H54 (cell line): ENCODE measurements at regions not wholly inside any gene's neighbourhood (a gene's known extent, or its start where the extent isn't known, plus 50 kb on each side); places are given as distances from the start of the nearest gene placed in this dataset.

Source experiments
- DNase-seq: peaks from one replicate; pipeline ENCODE4 v3.0.0; 2011; ENCODE audit warnings: low spot score, mixed read lengths; ENCODE audit not compliant: insufficient read length
- FAIRE-seq: peaks from 3 replicates; lab custom pipeline; 2011; peaks lifted over from hg19 to GRCh38; lab: Jason Lieb, UNC
- POLR2A ChIP-seq: IDR thresholded peaks from 2 replicates; pipeline ENCODE4 v1.6.1; 2011; ENCODE audit warnings: low read depth, mild to moderate bottlenecking, low read length

- DNase-seq = no peak
- no peak for FAIRE-seq
Observed at GRCh38 chr21:32192291-32193097, 86.4 kb downstream of the MIS18A start.

GRCh38 chr21:32190493-32191144 is 88.2 kb downstream of the MIS18A start:
- no peak for DNase-seq
- FAIRE-seq = no peak
- no peak for TF ChIP-seq POLR2A

More at GRCh38 chr21:32192291-32193097, 86.4 kb downstream of the MIS18A start:
- TF ChIP-seq POLR2A = no peak

DNA sequence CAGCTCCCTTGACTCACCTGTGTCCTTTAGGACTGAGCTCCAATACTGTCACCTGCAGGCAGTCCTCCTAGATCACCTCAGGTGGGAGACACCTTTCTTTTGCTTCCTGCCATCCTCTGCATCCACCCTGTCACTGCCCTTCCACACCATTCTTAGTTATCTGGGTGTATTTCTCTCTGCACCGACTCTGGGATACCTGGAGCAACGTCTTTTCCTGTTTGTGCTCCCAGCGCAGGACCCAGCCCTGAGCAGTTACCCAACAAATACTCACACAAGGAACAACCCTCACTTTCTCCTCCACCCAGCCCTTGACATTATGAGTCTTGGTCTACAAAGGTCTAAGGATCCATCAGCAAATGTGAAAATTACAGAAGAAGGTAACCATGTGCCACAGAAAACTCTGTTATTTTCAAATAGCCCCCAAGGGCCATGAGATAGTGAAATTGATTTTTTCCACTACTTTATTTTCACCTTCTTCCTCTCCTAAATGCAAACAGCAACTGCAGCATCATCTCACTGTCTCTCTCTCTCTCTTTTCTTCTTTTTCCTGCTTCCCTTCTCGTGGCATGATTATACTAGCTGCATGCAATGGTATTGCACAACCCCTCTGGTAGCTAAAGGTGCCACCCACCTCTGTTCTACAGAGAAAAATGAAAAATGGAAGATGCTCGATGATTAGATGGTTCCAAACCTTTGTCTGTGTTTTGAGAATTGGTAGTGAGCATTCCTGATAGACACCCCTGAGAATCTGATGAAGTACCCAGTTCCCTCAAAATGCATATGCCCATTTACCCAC is 89.0 kb downstream of the MIS18A start:
- TF ChIP-seq POLR2A = no peak
- DNase-seq = no peak
- no peak for FAIRE-seq

GRCh38 chr21:32186804-32187203 is 92.0 kb downstream of the MIS18A start:
- no peak for TF ChIP-seq POLR2A
- FAIRE-seq (no peak), DNase-seq (no peak)

DNA sequence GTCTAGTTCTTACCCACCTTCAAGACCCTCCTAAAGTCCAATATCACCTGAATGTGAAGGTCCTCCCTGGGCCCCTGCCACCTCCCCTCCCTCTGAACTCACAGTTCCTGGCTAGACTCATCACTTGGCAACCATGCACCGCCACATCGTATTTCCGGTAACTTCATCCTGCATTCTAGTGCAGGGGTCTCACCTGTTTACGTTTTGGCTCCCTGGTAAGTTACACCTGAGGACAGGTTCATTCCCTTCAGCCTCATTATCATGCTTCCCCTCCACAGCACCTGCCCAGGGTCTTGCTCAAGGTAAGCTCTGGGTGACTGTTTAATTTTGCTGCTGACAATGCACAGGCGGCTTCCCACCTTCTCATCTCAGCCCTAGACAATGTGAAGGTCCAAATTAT is 93.1 kb downstream of the MIS18A start:
- no peak for DNase-seq
- FAIRE-seq = no peak
- TF ChIP-seq POLR2A = no peak

DNA sequence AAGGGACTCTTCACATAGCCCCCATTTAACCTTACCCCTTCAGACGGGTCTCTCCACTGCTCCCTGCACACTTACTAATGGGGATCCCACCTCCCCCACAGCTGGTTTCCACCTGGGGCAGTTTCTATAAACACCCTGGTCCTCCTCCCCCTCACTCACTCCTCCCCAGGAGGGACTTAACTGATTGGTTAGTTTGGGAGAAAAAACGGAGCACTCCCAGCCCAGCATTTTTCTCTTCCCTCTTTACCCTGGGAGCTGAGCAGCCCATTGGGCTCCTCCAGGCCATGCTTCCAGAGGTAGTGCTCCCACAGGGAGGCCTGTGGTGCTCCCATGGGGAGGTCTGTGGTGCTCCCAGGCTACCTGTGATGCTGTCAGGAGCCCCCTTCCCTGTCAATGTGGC is 93.7 kb downstream of the MIS18A start:
- TF ChIP-seq POLR2A = no peak
- FAIRE-seq (no peak), DNase-seq (no peak)

DNA sequence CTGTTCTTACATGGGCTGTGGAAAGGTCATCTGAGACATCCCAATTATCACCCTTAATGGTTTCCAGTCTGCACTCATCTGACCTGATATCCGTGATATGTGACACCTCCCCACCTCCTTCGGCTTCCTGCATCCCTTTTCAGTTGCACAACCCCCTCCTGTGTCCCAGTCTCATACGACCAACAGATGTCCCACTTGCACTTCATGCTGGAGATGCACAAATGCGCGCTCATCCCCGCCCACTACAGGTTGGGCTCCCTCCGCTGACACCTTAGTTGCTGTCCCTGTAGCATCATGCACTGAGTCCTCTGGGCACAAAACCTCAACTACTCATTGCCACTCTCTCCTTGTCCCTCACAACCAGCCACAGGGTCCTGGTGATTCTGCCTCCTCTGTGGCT is 94.4 kb downstream of the MIS18A start:
- no peak for DNase-seq
- TF ChIP-seq POLR2A = no peak
- FAIRE-seq = no peak

DNA sequence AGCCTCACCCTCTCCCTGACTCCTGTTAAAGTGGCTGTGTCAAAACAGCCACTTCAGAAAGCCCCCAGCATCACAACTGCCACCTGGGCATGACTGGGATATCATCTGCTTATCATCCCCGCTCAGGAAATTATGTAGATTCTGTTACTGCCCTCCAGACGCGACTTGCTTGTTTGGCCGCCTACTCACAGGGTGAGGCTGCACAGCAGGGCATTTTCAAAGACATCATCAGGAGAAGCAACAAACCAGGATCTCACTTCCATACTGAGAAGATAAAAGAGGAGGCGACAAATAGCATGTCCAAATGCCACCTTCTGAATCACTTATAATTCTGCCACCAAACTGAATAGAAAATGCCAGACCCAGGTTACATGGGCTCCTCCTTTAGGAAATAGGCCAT is 94.8 kb downstream of the MIS18A start:
- DNase-seq = no peak
- no peak for TF ChIP-seq POLR2A
- FAIRE-seq = no peak

GRCh38 chr21:32183396-32183795 is 95.5 kb downstream of the MIS18A start:
- TF ChIP-seq POLR2A = no peak
- FAIRE-seq (no peak), DNase-seq (no peak)

GRCh38 chr21:32182449-32182848 is 96.4 kb downstream of the MIS18A start:
- FAIRE-seq (no peak), DNase-seq (no peak)
- TF ChIP-seq POLR2A = no peak

- TF ChIP-seq POLR2A = no peak
- FAIRE-seq = no peak
Observed at GRCh38 chr21:32181457-32181856, 97.4 kb downstream of the MIS18A start.

DNA sequence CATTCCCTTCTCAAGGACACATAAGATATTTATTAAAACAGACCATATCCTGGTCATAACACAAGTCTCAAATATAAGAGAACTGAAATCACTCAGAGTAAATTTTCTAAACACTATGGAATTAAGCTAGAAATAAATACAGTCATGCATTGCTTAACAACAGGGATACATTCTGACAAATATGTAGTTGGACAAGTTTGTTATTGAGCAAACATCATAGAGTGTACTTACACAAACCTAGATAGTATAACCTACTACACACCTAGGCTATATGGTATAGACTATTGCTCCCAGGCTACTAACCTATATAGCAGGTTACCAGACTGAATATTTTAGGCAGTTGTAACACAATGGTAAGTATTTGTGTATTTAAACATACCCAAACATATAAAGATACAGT is 104.0 kb downstream of the MIS18A start:
- peak; percentile 30 for FAIRE-seq
- TF ChIP-seq POLR2A = no peak
- no peak for DNase-seq

More at GRCh38 chr21:32181457-32181856, 97.4 kb downstream of the MIS18A start:
- DNase-seq = no peak

DNA sequence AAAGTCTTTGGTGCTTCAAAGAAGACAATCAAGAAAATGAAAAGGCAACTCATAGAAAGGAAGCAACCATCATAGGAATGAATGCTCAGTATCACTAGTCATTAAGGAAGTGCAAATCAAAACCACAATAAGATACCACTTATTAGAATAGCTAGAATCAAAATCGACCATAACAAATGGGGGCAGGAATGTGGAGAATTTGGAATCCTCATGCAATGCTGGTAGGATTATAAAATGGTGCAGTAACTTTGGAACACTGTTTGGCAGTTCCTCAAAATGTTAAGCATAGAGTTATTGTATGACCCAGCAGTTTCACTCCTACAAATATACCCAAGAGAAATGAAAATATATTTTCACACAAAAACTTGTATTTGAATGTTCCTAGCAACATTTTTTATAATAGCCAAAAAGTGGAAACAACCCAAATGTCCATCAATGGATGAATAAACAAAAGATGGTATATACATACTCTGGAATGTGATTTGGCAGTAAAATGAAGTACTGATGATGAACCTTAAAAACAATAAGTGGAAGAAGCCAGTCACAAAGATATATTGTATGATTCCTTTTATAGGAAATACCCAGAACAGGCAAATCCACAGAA is 105.6 kb downstream of the MIS18A start:
- no peak for DNase-seq
- TF ChIP-seq POLR2A = no peak
- no peak for FAIRE-seq
